GM21447 (cell line): ENCODE measurements at regions not wholly inside any gene's neighbourhood (a gene's known extent, or its start where the extent isn't known, plus 50 kb on each side); places are given as distances from the start of the nearest gene placed in this dataset.

Experiments used
- ATAC-seq: cut with Tn5 transposase; IDR thresholded peaks from one replicate; pipeline ENCODE4 v1.9.1; 2021; ENCODE audit not compliant: unreplicated experiment

- no peak for ATAC-seq
These were observed 1394.7 kb downstream of the BRD1 start for GRCh38 chr22:48432781-48433518.

- ATAC-seq = no peak
These were observed 1395.9 kb downstream of the BRD1 start for GRCh38 chr22:48431536-48432315.

GRCh38 chr22:48431014-48431413 is 1396.7 kb downstream of the BRD1 start:
- no peak for ATAC-seq

- ATAC-seq = no peak
These were observed 1398.1 kb downstream of the BRD1 start for GRCh38 chr22:48429446-48430020.

GRCh38 chr22:48428631-48429371 is 1398.9 kb downstream of the BRD1 start:
- ATAC-seq = no peak

- no peak for ATAC-seq
These were observed 1399.9 kb downstream of the BRD1 start for GRCh38 chr22:48427731-48428211.

GRCh38 chr22:48426466-48427380 is 1401.0 kb downstream of the BRD1 start:
- no peak for ATAC-seq

- no peak for ATAC-seq
These were observed 1402.0 kb downstream of the BRD1 start for GRCh38 chr22:48425641-48426040.

- ATAC-seq = no peak
These were observed 1402.6 kb downstream of the BRD1 start for GRCh38 chr22:48425091-48425506.

GRCh38 chr22:48424661-48425060 is 1403.0 kb downstream of the BRD1 start:
- no peak for ATAC-seq

GRCh38 chr22:48424201-48424627 is 1403.5 kb downstream of the BRD1 start:
- ATAC-seq = no peak

- no peak for ATAC-seq
These were observed 1404.2 kb downstream of the BRD1 start for GRCh38 chr22:48423481-48423911.

GRCh38 chr22:48422900-48423480 is 1404.7 kb downstream of the BRD1 start:
- no peak for ATAC-seq

GRCh38 chr22:48418831-48419230 is 1408.8 kb downstream of the BRD1 start:
- ATAC-seq = no peak

GRCh38 chr22:48417225-48418070 is 1410.2 kb downstream of the BRD1 start:
- ATAC-seq = no peak

- no peak for ATAC-seq
These were observed 1411.1 kb downstream of the BRD1 start for GRCh38 chr22:48416396-48417224.

- no peak for ATAC-seq
These were observed 1412.2 kb downstream of the BRD1 start for GRCh38 chr22:48415520-48415919.

GRCh38 chr22:48414651-48415050 is 1413.0 kb downstream of the BRD1 start:
- ATAC-seq = no peak
